ENCODE measurements at regions not wholly inside any gene's neighbourhood (a gene's known extent, or its start where the extent isn't known, plus 50 kb on each side); places are given as distances from the start of the nearest gene placed in this dataset.

GRCh38 chr2:188151670-188152069 is 140.0 kb upstream of the GULP1 start:
- no peak for TF ChIP-seq CTCF (conservative IDR thresholded peaks at IDR 0.05; ENCODE audit: low read depth)
- H3K27ac ChIP-seq: no peak overlapping the region
- POLR2A ChIA-PET (ENCODE audit: low non-redundant PET): no interaction called here
- CTCF ChIA-PET: no interaction called here
- DNase-seq (ENCODE audit: low spot score): no peak

- ChIA-PET POLR2A (ENCODE audit: low non-redundant PET) (no interaction called here), CTCF (interaction anchor here (0.7 kb wide), 1 partner anchor 9 kb away, joined by 3 read pairs; no protein-coding TSS in a partner anchor)
- H3K27ac ChIP-seq: no peak overlapping the region
- DNase-seq (ENCODE audit: low spot score): peak; percentile 26
- no peak for TF ChIP-seq CTCF (conservative IDR thresholded peaks at IDR 0.05; ENCODE audit: low read depth)
Observed at GRCh38 chr2:188158337-188159100, 133.2 kb upstream of the GULP1 start.

- CTCF ChIA-PET: no interaction called here
- no peak for DNase-seq (ENCODE audit: low spot score)
- POLR2A ChIA-PET (ENCODE audit: low non-redundant PET): no interaction called here
- TF ChIP-seq CTCF (conservative IDR thresholded peaks at IDR 0.05; ENCODE audit: low read depth): no peak
- no peak overlapping the region for H3K27ac ChIP-seq
Observed at GRCh38 chr2:188159484-188159883, 132.2 kb upstream of the GULP1 start.

GRCh38 chr2:188170356-188170755 is 121.3 kb upstream of the GULP1 start:
- no peak for DNase-seq (ENCODE audit: low spot score)
- POLR2A ChIA-PET (ENCODE audit: low non-redundant PET): no interaction called here

GRCh38 chr2:188176620-188177019 is 115.1 kb upstream of the GULP1 start:
- no peak for TF ChIP-seq CTCF (conservative IDR thresholded peaks at IDR 0.05; ENCODE audit: low read depth)
- DNase-seq (ENCODE audit: low spot score): no peak
- ChIA-PET POLR2A (ENCODE audit: low non-redundant PET) (no interaction called here), CTCF (no interaction called here)
- no peak overlapping the region for H3K27ac ChIP-seq

More at GRCh38 chr2:188170356-188170755, 121.3 kb upstream of the GULP1 start:
- no peak for TF ChIP-seq CTCF (conservative IDR thresholded peaks at IDR 0.05; ENCODE audit: low read depth)
- CTCF ChIA-PET: no interaction called here
- no peak overlapping the region for H3K27ac ChIP-seq

- ChIA-PET CTCF (interaction anchor here (0.7 kb wide), 1 partner anchor 1311 kb away, joined by 3 read pairs; no protein-coding TSS in a partner anchor), POLR2A (ENCODE audit: low non-redundant PET) (no interaction called here)
- H3K27ac ChIP-seq: no peak overlapping the region
- no peak for TF ChIP-seq CTCF (conservative IDR thresholded peaks at IDR 0.05; ENCODE audit: low read depth)
- no peak for DNase-seq (ENCODE audit: low spot score)
Observed at GRCh38 chr2:188181067-188181838, 110.4 kb upstream of the GULP1 start.

Measured in RWPE1 (cell line).